HG03045 (cell line): ENCODE measurements at regions not wholly inside any gene's neighbourhood (a gene's known extent, or its start where the extent isn't known, plus 50 kb on each side); places are given as distances from the start of the nearest gene placed in this dataset.

Experiments used
- ATAC-seq: cut with Tn5 transposase; IDR thresholded peaks from one replicate; pipeline ENCODE4 v1.9.1; 2021; ENCODE audit warnings: mild to moderate bottlenecking, moderate library complexity; ENCODE audit not compliant: unreplicated experiment

DNA sequence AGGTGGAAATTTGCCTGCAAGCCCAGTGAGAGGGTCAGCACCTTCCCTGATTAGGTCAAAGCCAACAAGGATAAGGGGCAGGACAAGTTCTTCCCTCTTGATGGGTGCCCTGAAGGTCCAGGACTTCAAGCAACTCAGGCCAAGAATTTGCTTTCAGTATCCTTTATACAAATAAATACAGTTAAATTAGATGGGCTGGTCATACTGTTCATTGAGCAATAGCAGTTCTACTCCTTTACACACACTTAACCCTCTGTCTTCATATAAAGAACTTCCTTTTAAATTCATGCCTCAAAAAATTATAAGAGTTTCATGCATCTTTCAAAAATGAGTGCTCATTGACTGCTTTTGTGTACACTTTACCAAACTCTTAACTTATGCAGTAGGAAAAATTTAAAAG lies 392.0 kb downstream of the SPRY1 start:
- no peak for ATAC-seq

- no peak for ATAC-seq
Observed at GRCh38 chr4:123790681-123791080, 394.1 kb downstream of the SPRY1 start.

- ATAC-seq: no peak
Observed at GRCh38 chr4:123802082-123802645, 405.6 kb downstream of the SPRY1 start.

DNA sequence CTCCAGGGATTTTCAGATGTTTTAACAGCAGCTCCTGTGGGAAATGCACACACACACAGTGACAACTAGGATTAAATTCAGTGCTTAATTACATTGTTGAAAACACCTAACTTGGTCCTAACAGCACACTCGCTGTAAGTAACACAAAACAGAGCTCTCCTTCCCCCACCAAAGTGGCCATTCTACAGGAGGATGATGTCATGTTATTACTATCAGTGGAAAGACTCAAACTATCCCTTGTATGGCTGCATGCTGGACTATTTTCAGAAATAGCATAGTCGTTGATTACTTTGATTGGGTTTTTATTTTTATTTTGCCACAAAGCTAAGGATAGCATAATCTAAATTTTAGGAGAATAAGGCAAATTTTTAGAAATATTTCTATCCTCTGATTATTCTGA lies 406.3 kb downstream of the SPRY1 start:
- ATAC-seq: no peak

GRCh38 chr4:123804196-123804721 lies 407.7 kb downstream of the SPRY1 start:
- ATAC-seq: no peak

DNA sequence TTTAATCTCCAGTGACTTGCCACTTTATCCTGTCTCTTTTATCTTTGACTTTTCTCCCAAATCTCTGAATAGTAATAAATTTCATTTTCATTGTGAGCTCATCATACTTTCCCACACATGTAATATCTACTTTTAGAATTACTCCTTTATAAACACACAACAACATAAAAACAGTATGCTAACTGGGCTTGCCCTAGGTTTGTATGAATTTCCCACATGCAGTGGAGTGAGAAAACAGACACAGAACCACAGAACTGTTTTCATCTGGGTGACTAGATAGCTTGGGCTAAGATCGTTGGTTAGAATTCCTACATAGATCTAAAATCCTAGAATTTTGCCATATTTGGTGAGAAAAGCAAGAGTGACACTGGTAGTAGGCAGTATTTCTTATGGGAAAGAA lies 409.5 kb downstream of the SPRY1 start:
- ATAC-seq: no peak

DNA sequence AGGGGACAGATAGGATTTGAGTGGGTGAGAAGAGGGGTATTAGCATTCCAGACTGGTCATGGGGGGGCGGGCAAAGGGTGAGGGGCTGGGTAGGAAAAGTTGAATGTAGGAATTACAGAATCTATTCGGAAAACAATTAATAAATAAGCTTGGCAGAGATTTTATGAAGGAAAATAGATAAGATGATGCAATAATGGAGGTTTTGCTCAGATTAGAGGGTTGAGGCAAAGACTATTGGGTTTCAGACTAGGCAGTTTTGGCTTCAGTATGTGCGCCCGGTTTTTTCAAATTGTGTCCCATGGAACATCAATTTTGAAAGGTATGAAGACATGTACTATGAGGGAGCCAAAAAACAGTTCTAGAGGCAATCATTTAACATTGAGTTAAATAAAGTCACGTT lies 410.6 kb downstream of the SPRY1 start:
- ATAC-seq: no peak

GRCh38 chr4:123807866-123808265 lies 411.3 kb downstream of the SPRY1 start:
- ATAC-seq: no peak

GRCh38 chr4:123809864-123810263 lies 413.3 kb downstream of the SPRY1 start:
- ATAC-seq: no peak

DNA sequence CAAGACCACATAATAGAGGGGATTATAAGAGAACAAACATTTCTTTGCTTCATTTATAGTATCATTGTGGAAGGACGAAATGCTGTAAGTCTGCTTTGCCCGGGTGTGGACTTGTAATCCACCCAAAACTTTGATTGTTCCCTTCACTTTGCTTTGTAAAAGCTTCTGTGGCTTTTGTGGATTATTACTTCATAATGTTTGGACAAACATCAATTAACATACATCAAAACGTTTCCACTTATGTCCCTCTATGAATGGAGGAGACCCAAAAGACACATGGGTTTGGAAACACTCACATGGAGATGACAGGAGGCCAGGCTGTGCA lies 415.4 kb downstream of the SPRY1 start:
- ATAC-seq: no peak

DNA sequence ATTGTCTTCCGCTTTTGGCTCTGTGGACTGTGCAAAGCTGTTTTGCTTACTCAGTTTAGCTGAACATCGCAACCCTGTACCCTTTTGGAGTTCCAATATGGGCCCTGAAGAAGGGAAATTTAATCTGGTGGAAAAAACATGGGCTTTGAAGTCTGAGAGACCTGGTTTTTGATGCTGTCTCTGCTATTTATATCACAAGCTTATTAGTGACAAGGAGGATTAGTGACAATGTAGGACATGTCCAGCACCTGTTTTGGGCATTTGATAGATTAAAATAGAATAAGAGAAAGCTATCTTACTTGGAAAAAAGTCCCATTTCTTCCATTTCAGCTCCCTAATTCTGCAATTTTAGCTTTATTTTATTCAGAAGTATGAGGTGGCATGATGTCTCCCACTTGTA lies 417.3 kb downstream of the SPRY1 start:
- no peak for ATAC-seq

DNA sequence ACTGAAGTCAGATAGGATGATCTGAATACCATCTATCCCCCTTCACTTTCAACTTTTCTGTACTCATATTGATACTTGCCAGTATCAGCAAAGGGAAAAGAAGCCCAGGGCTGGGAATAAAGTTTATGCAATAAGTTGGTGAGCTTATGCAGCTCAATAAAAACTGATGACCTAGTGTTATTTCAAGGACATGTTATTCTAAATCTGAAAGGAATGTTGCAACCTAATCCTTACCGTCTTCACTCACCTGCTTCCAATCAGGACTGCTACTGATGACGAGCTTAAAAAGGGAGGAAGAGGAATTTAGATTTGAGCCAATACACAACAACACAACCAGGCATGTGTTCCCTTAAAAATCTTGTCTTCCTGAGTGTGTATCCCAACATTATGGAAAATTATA lies 419.9 kb downstream of the SPRY1 start:
- ATAC-seq: no peak

DNA sequence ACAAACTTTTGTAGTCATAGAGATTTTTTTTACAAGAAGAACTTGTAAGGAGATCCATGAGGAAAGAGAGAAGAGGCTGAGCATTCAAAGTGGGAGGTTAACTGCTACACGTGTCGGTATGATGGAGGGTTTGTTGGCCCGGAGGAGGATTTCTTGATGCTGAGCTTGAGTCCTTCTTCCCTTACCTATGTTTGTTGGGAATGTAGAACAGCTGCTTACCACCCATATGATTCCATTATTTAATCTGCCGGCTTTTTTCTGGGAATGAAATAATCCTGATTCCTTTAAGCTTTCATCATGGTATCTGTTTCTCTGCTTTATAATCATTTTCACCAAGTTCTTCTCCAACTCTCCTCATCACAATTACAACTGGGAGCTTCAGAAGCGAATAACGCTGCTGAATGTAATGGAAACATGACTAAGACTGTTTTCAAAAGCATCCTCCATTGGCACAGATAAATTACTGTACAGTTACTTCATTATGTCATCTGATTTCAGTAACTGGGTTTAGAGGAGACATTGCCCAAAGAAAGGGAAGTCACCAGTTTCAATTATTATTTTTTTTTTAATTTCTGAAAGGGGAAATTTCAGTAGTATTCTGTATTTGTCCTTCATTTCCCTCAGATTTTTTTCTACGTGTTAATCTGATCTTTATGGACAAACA lies 420.6 kb downstream of the SPRY1 start:
- no peak for ATAC-seq

- no peak for ATAC-seq
Observed at GRCh38 chr4:123819362-123820035, 422.9 kb downstream of the SPRY1 start.

- ATAC-seq: no peak
Observed at GRCh38 chr4:123821861-123822260, 425.3 kb downstream of the SPRY1 start.

- no peak for ATAC-seq
Observed at GRCh38 chr4:123822353-123822752, 425.8 kb downstream of the SPRY1 start.

- no peak for ATAC-seq
Observed at GRCh38 chr4:123823244-123823643, 426.6 kb downstream of the SPRY1 start.

GRCh38 chr4:123824524-123824923 lies 427.9 kb downstream of the SPRY1 start:
- ATAC-seq: no peak

DNA sequence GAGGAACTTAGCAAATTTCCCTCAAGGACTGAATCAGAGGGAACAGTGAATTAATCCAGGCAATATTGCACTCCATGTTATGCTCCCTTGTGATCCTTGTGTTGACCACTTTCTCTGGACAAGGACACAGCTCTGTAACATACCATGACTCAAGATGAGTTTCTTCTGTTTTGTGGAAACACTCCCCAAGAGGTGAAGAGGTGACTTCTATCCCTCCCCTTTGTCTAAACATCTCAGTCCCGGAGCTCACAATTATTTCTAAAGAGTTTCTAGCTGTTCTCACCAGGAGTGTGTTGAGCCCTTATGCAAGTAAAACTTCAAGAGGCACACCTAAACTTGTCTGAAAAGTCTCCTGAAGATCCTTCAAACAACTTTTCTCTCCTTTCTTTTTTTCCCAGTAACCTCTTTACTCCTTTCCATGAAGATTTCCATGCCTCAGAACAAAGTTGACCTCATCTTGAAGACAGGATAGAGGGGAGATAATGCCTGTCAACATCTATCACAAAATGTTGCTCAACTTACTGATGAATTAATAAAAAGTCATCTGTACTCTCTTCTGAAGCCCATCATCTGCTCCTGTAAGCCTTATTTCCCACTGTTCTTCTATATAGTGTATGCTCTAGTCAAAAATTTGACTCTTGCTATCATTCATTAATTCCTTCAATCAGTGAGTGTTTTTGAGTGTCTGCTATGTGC lies 429.1 kb downstream of the SPRY1 start:
- no peak for ATAC-seq

DNA sequence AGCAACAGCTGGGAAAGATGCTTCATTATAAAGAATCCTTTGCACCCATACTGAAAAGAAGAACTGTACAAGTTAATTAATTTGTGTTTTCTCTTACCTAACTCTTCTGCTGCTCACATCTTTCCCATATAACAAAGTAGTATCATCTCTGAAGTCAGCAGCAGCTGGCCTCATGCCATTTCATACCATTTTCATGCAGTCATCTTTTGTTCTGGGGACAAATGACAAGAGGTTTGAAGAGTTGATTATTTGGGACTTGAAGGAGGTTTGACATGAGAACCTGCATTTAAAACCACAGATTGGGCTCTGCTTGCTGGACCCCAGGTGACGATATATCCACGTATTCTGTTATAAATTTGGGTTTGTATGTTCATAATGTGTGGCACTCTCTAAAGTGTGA lies 430.3 kb downstream of the SPRY1 start:
- ATAC-seq: no peak

DNA sequence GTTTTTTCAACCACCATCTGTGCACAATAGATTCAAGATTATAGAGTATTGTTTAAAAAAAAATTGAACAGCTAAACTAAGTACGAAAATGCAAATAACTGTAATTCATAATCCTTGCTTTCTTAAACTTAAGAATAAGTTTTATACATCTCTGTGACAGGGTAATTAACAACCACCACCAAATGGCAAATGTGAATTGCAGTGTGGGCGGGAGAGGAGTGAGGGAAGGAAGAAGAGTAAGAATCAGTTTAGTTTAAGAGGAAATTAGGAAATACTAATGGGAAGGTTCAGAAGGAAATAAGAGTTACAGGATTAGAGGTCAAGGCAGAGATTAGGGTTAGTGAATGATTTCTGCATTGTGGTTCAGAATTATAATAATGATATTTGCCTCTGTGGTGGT lies 430.9 kb downstream of the SPRY1 start:
- no peak for ATAC-seq

GRCh38 chr4:123830930-123831329 lies 434.3 kb downstream of the SPRY1 start:
- ATAC-seq: no peak
